Brain microvascular endothelial cell (primary cell): ENCODE measurements at regions not wholly inside any gene's neighbourhood (a gene's known extent, or its start where the extent isn't known, plus 50 kb on each side); places are given as distances from the start of the nearest gene placed in this dataset.

Experiments
- DNase-seq: peaks from one replicate; pipeline ENCODE4 v3.0.0-alpha.2; 2020
- H3K27ac ChIP-seq: fragments of 250-450 bp; sonication (Bioruptor Pico); 2 replicates; pipeline ENCODE4 v1.5.1; 2020; ENCODE audit warnings: mild to moderate bottlenecking, moderate library complexity
- H3K27me3 ChIP-seq: fragments of 250-450 bp; sonication (Bioruptor Pico); replicated peaks from 2 replicates; pipeline ENCODE4 v1.5.1; 2020; ENCODE audit warnings: mild to moderate bottlenecking
- H3K36me3 ChIP-seq: fragments of 250-450 bp; sonication (Bioruptor Pico); replicated peaks from 2 replicates; pipeline ENCODE4 v1.5.1; 2020; ENCODE audit warnings: mild to moderate bottlenecking
- H3K4me3 ChIP-seq: 2 replicates; pipeline ENCODE4 v1.5.1; 2011; ENCODE audit warnings: low read depth, mild to moderate bottlenecking, control low read depth, low read length, moderate library complexity
- in situ Hi-C: cut with HindIII; loops from 2 replicates; pipeline ENCODE4 v1.10.0; 2017; ENCODE audit warnings: low sequenced_read_pairs, low pct_ligation_motif_present
- TF ChIP-seq, protein P1 (sequence below): IDR thresholded peaks from 2 replicates; pipeline ENCODE4 v1.5.1; 2011; ENCODE audit warnings: low read depth, mild to moderate bottlenecking, moderate library complexity, low read length, control low read depth, inconsistent platforms; ENCODE audit errors: missing control alignments

DNA sequence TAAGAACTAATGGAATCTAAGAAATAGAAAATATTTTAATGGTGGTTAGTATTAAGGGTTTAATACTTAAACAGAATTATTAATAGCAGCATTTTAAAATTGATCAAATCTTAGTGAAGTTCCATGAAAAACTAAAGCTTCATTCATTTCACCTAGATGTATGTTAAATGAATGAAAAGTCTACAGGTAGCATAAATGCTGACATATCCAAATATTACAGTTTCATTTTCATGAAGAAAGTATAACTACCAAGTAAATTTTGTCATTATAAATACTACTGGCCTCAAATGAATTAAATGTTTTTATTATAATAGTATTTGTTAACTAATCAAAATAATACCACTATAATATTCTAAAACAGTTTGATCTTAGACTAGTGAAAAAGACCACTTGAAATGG is 403.3 kb downstream of the LIG4 start:
- TF ChIP-seq, protein P1, sequence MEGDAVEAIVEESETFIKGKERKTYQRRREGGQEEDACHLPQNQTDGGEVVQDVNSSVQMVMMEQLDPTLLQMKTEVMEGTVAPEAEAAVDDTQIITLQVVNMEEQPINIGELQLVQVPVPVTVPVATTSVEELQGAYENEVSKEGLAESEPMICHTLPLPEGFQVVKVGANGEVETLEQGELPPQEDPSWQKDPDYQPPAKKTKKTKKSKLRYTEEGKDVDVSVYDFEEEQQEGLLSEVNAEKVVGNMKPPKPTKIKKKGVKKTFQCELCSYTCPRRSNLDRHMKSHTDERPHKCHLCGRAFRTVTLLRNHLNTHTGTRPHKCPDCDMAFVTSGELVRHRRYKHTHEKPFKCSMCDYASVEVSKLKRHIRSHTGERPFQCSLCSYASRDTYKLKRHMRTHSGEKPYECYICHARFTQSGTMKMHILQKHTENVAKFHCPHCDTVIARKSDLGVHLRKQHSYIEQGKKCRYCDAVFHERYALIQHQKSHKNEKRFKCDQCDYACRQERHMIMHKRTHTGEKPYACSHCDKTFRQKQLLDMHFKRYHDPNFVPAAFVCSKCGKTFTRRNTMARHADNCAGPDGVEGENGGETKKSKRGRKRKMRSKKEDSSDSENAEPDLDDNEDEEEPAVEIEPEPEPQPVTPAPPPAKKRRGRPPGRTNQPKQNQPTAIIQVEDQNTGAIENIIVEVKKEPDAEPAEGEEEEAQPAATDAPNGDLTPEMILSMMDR = no peak
- no peak overlapping the region for H3K27ac ChIP-seq
- no peak overlapping the region for H3K4me3 ChIP-seq
- in situ Hi-C loops = no loop called here
- H3K27me3 ChIP-seq = no peaks in the 10 kb centered on the region
- no peak for DNase-seq
- no peaks in the 10 kb centered on the region for H3K36me3 ChIP-seq

DNA sequence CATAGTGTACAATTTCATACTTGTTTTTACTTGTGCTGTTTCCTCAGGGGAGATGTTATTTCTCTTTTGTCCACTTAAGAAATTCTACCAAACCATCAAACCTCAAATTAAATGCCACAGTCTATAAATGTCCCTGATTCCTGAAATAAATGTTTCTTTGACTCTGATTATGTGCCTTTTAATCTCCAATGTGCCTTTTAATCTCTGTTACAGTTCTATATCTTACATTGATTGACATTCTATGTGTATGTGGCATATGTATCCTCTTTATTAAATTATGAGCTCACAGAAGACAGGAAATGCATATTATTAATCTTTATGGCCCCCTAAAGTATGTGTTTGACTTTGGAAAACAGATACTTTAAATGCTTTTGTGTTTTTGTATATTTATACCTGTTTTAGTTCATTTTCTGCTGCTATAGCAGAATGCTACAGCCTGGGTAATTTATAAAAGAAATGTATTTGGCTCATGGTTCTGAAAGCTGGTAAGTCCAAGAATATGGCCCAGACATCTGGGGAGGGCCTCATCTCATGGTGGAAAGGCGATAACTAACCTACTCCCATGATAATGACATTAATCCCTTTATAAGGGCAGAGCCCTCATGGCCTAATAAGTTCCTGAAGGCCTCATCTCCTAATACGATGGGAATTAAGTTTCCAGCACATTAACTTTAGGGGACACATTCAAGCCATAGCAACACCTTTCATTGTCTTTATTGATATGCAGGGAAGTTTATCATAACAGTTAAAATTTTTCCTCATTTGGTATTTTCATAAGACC is 403.9 kb downstream of the LIG4 start:
- in situ Hi-C loops = no loop called here
- H3K36me3 ChIP-seq = no peaks in the 10 kb centered on the region
- no peak for DNase-seq
- TF ChIP-seq, protein P1 = no peak
- H3K27me3 ChIP-seq = no peaks in the 10 kb centered on the region
- H3K27ac ChIP-seq = no peak overlapping the region
- no peak overlapping the region for H3K4me3 ChIP-seq

DNA sequence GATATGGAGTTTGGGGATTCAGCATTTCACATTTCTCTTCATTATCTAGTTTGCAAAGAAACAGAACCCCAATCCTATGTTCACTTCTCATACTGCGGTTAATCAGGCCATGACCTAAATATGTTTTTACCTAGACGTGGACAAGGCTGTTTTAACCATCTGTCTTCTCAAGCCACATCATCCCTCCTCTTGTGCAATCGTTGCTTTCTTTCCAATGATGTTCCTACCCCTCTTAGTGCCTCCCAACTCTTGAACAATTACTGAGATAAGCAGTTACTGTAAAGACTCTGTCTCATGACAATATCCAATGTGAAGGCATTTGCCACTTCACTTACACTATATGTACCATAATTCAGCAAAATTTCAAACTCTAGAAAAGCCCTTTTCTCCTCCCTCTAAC is 406.2 kb downstream of the LIG4 start:
- TF ChIP-seq, protein P1 = no peak
- in situ Hi-C loops = no loop called here
- H3K27ac ChIP-seq = no peak overlapping the region
- H3K36me3 ChIP-seq = no peaks in the 10 kb centered on the region
- DNase-seq = no peak
- H3K27me3 ChIP-seq = no peaks in the 10 kb centered on the region
- no peak overlapping the region for H3K4me3 ChIP-seq

DNA sequence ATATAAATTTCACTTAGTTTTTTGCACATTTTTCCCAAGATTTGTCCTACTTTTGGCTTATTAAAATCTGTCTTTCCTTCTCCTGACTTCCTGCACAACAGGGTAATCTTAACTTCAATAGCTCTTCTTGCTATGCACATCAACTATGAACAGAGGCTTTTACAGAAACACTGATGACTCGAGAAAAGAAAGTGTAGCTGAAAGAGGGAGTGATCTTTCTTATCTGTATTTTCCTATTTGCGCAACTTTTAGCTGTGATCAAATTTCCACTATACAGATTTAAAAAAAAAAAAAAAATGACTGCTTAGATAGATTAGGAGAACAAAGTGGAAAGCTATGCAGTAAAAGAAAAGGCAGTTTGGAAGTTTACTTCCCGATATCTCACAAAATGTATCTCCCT is 406.9 kb downstream of the LIG4 start:
- no peak overlapping the region for H3K27ac ChIP-seq
- TF ChIP-seq, protein P1 = no peak
- DNase-seq = no peak
- H3K4me3 ChIP-seq = no peak overlapping the region
- no peaks in the 10 kb centered on the region for H3K36me3 ChIP-seq
- in situ Hi-C loops = no loop called here
- H3K27me3 ChIP-seq = no peaks in the 10 kb centered on the region

DNA sequence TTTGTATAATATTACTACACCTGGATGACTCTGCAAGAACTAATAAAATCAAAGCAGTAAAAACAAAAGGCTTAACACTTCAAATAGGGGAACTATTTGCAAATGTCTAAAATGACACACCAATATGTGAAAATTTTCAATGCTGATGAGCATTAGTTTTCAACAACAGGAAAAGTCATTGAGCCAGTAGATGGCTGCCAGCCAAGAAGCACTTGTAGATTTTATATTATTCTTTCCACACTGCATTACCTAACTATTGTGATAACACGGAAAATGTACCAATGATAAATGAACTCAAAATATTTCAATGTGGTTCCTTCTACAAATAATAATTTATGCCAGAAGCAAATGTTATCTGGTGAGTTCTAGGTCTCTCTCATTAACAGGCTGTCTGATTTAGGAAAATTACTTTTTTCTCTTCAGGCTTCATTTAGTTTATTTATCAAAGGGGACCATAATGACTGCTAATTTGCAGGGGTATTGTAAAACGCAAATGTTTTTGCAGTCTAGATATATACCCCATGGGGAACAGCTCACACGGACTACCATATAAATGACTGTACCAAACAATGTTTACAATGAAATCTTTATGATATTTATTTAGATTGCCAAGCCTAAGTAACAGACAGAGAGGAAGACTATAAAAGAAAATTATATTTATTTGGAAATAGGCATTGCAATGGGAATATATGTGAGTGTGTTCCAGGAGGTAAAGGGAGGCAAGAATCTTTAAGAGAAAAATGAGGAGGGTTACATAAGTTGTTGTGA is 407.8 kb downstream of the LIG4 start:
- DNase-seq = no peak
- Histone ChIP-seq H3K27me3 (no peaks in the 10 kb centered on the region), H3K4me3 (no peak overlapping the region), H3K36me3 (no peaks in the 10 kb centered on the region), H3K27ac (no peak overlapping the region)
- in situ Hi-C loops = no loop called here
- TF ChIP-seq, protein P1 = no peak

DNA sequence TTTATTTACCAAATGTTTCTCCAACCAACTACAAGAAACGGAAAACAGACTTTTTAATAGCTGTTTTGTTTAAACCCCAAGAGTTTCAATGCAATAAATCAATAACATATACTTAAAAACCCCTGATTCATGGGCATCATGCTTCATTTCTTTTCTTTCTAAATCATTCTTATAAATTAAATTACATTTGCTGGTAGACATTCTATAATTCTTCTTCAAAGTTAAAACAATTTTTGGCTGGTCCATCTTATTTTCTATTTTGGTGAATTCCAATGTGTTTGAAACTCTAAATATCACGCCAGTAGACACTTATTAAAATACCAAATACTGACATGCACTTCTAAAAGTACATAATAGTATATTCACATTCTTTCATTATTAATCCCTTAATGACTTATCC is 408.6 kb downstream of the LIG4 start:
- no peak for DNase-seq
- Histone ChIP-seq H3K4me3 (no peak overlapping the region), H3K27ac (no peak overlapping the region), H3K36me3 (no peaks in the 10 kb centered on the region), H3K27me3 (no peaks in the 10 kb centered on the region)
- TF ChIP-seq, protein P1 = no peak
- in situ Hi-C loops = no loop called here
